WTC11 (cell line): ENCODE measurements at regions not wholly inside any gene's neighbourhood (a gene's known extent, or its start where the extent isn't known, plus 50 kb on each side); places are given as distances from the start of the nearest gene placed in this dataset.
"Not testable (repeated sequence)": the region's sequence is repeated elsewhere in the genome, so short reads cannot be mapped to it uniquely, and the experiment has no call there.

Experiments
- ATAC-seq: fragments of 200-7000 bp; cut with Tn5 transposase; 2 replicates; pipeline ENCODE4 v1.10.0; 2021; ENCODE audit warnings: mild to moderate bottlenecking, moderate library complexity
- CTCF ChIA-PET: fragments of 300-600 bp; sonication (Branson Sonifier 250); formaldehyde crosslinking; loops from one replicate; lab custom pipeline; 2021; ENCODE audit warnings: antibody characterized with exemption; lab: Charles Lee
- POLR2A ChIA-PET: fragments of 350-600 bp; sonication (Branson Sonifier 250); formaldehyde crosslinking; loops from one replicate; lab custom pipeline; 2021; ENCODE audit warnings: antibody characterized with exemption; lab: Charles Lee
- DNase-seq: peaks from one replicate; pipeline ENCODE4 v3.0.0; 2021; ENCODE audit warnings: low spot score
- H3K27ac Mint-ChIP-seq: 2 replicates; pipeline ENCODE4 v1.8.0; 2021; ENCODE audit warnings: mixed read lengths
- H3K27me3 Mint-ChIP-seq: 2 replicates; pipeline ENCODE4 v1.8.0; 2021; ENCODE audit warnings: low read depth, mild to moderate bottlenecking, moderate library complexity, mixed read lengths
- H3K36me3 Mint-ChIP-seq: 2 replicates; pipeline ENCODE4 v1.8.0; 2021; ENCODE audit warnings: mixed read lengths
- H3K4me1 Mint-ChIP-seq: 2 replicates; pipeline ENCODE4 v1.8.0; 2022; ENCODE audit warnings: mixed read lengths
- H3K4me3 Mint-ChIP-seq: 2 replicates; pipeline ENCODE4 v1.8.0; 2021; ENCODE audit warnings: mild to moderate bottlenecking, moderate library complexity, mixed read lengths
- H3K9me3 Mint-ChIP-seq: 2 replicates; pipeline ENCODE4 v1.8.0; 2021; ENCODE audit warnings: mixed read lengths
- ATF1 ChIP-seq: sonication (generic); formaldehyde crosslinking; IDR thresholded peaks from 2 replicates; pipeline ENCODE4 v1.8.1; 2023; ENCODE audit warnings: mild to moderate bottlenecking, moderate library complexity, missing genetic modification reagents
- ATF6 ChIP-seq: sonication (generic); formaldehyde crosslinking; IDR thresholded peaks from 2 replicates; pipeline ENCODE4 v1.8.1; 2023; ENCODE audit warnings: mild to moderate bottlenecking, missing genetic modification reagents
- CTCF ChIP-seq: fragments of 200-600 bp; IDR thresholded peaks from 2 replicates; pipeline ENCODE4 v1.8.0; 2022; ENCODE audit warnings: antibody characterized with exemption
- EMX1 ChIP-seq: fragments of 250-450 bp; sonication (Bioruptor Pico); IDR thresholded peaks from 2 replicates; pipeline ENCODE4 v1.8.0; 2021; ENCODE audit warnings: mild to moderate bottlenecking
- GRHL2 ChIP-seq: fragments of 250-450 bp; sonication (Bioruptor Pico); IDR thresholded peaks from 2 replicates; pipeline ENCODE4 v1.8.0; 2022; ENCODE audit warnings: mild to moderate bottlenecking, moderate library complexity; ENCODE audit not compliant: insufficient replicate concordance, severe bottlenecking
- HMGA2 ChIP-seq: fragments of 250-450 bp; sonication (Bioruptor Pico); IDR thresholded peaks from 2 replicates; pipeline ENCODE4 v1.4.0; 2021; ENCODE audit warnings: mild to moderate bottlenecking, moderate library complexity
- JAZF1 ChIP-seq: fragments of 250-450 bp; sonication (Bioruptor Pico); IDR thresholded peaks from 2 replicates; pipeline ENCODE4 v1.9.0; 2021; ENCODE audit warnings: moderate library complexity, mild to moderate bottlenecking, inconsistent platforms
- KAT7 ChIP-seq: sonication (generic); formaldehyde crosslinking; IDR thresholded peaks from 2 replicates; pipeline ENCODE4 v1.8.1; 2023; ENCODE audit warnings: missing genetic modification reagents, mild to moderate bottlenecking, borderline replicate concordance
- MYBL2 ChIP-seq: sonication (generic); formaldehyde crosslinking; IDR thresholded peaks from 2 replicates; pipeline ENCODE4 v1.8.1; 2023; ENCODE audit warnings: mild to moderate bottlenecking, moderate library complexity, missing genetic modification reagents
- OVOL2 ChIP-seq: fragments of 250-450 bp; sonication (Bioruptor Pico); IDR thresholded peaks from 2 replicates; pipeline ENCODE4 v1.9.0; 2021; ENCODE audit warnings: mild to moderate bottlenecking, borderline replicate concordance
- RORB ChIP-seq: fragments of 250-450 bp; sonication (Bioruptor Pico); IDR thresholded peaks from 2 replicates; pipeline ENCODE4 v1.9.0; 2021; ENCODE audit warnings: mild to moderate bottlenecking
- STAT6 ChIP-seq: sonication (generic); formaldehyde crosslinking; conservative IDR thresholded peaks from 2 replicates; pipeline ENCODE4 v1.8.1; 2023; ENCODE audit warnings: mild to moderate bottlenecking, low read depth, missing genetic modification reagents, moderate library complexity
- ZNF121 ChIP-seq: sonication (generic); formaldehyde crosslinking; IDR thresholded peaks from 2 replicates; pipeline ENCODE4 v1.8.0; 2023; ENCODE audit warnings: missing genetic modification reagents
- ZNF512 ChIP-seq: sonication (generic); formaldehyde crosslinking; IDR thresholded peaks from 2 replicates; pipeline ENCODE4 v1.8.1; 2022; ENCODE audit warnings: missing genetic modification reagents, borderline replicate concordance
- ZNF671 ChIP-seq: fragments of 250-450 bp; sonication (Bioruptor Pico); IDR thresholded peaks from 2 replicates; pipeline ENCODE4 v1.8.0; 2021; ENCODE audit warnings: mild to moderate bottlenecking
- TF ChIP-seq, protein P1 (sequence below): fragments of 250-450 bp; sonication (Bioruptor Pico); IDR thresholded peaks from 2 replicates; pipeline ENCODE4 v1.8.0; 2021; ENCODE audit warnings: mild to moderate bottlenecking
- TF ChIP-seq, protein P2 (sequence below): fragments of 250-450 bp; sonication (Bioruptor Pico); IDR thresholded peaks from 2 replicates; pipeline ENCODE4 v1.9.0; 2021; ENCODE audit warnings: moderate library complexity, mild to moderate bottlenecking, inconsistent platforms, borderline replicate concordance
- TF ChIP-seq, protein P3 (sequence below): sonication (generic); formaldehyde crosslinking; IDR thresholded peaks from 2 replicates; pipeline ENCODE4 v1.8.1; 2023; ENCODE audit warnings: mild to moderate bottlenecking, missing genetic modification reagents, moderate library complexity

DNA sequence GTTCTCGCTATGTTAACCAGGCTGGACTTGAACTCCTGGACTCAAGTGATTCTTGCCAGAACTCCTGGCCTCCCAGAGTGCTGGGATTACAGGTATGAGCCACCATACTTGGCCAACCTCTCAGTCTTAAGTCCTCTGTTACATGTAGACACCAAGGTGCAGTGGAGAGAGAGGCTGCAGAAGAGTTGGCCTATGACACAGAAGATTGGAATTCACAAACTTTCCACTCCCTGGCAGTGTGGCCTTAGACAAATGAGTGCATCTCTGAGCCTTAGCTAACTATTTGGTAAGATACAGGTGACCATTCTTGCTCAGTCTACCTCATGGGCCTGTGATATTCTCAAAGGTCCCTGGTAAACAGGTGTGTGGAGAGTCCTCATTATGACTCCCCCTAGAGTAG lies 159.7 kb downstream of the MYCN start (continued):
- TF ChIP-seq STAT6 (CRISPR knock-in tag) (no peak), CTCF (no peak), ZNF512 (CRISPR knock-in tag) (no peak)
- TF ChIP-seq, protein P1, sequence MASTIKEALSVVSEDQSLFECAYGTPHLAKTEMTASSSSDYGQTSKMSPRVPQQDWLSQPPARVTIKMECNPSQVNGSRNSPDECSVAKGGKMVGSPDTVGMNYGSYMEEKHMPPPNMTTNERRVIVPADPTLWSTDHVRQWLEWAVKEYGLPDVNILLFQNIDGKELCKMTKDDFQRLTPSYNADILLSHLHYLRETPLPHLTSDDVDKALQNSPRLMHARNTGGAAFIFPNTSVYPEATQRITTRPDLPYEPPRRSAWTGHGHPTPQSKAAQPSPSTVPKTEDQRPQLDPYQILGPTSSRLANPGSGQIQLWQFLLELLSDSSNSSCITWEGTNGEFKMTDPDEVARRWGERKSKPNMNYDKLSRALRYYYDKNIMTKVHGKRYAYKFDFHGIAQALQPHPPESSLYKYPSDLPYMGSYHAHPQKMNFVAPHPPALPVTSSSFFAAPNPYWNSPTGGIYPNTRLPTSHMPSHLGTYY = no peak

DNA sequence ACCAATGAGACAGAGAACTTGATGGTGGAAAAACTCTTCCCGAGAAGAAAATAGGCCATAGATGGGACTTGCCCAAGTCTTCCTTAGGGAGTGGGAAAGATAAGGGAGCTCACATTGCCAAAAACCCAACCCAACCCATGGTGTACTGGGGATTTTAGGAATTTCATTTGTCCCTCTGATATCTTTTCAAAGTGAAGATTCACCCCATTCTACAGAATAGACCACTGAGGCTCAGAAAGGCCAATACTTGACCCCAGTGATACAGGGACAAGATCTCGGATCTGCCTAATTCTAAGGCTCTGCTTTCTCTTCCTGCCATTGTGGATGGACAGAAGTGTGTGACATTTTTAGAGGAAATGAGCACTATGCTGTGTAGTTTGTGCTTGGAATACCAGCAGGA lies 159.0 kb downstream of the MYCN start:
- Mint-ChIP-seq H3K27ac (no peak overlapping the region), H3K9me3 (no peaks in the 10 kb centered on the region), H3K4me1 (peaks cover 56% of the 10 kb centered on the region), H3K27me3 (no peaks in the 10 kb centered on the region), H3K4me3 (no peak overlapping the region), H3K36me3 (no peaks in the 10 kb centered on the region)
- ATAC-seq = no peak
- DNase-seq = no peak
- ChIA-PET POLR2A (no interaction called here), CTCF (no interaction called here)
- TF ChIP-seq HMGA2 (CRISPR knock-in tag) (no peak), GRHL2 (CRISPR knock-in tag) (no peak), EMX1 (CRISPR knock-in tag) (no peak), ATF6 (no peak), MYBL2 (CRISPR knock-in tag) (no peak), OVOL2 (no peak)
- TF ChIP-seq, protein P2, sequence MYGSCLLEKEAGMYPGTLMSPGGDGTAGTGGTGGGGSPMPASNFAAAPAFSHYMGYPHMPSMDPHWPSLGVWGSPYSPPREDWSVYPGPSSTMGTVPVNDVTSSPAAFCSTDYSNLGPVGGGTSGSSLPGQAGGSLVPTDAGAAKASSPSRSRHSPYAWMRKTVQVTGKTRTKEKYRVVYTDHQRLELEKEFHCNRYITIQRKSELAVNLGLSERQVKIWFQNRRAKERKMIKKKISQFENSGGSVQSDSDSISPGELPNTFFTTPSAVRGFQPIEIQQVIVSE (CRISPR knock-in tag) = no peak

- Mint-ChIP-seq H3K36me3 (no peaks in the 10 kb centered on the region), H3K4me3 (no peak overlapping the region)
- POLR2A ChIA-PET = no interaction called here
- TF ChIP-seq KAT7 (CRISPR knock-in tag) (no peak), ZNF121 (CRISPR knock-in tag) (no peak), RORB (no peak), ZNF671 (CRISPR knock-in tag) (no peak), JAZF1 (CRISPR knock-in tag) (no peak), ATF1 (CRISPR knock-in tag) (no peak)
- TF ChIP-seq, protein P3, sequence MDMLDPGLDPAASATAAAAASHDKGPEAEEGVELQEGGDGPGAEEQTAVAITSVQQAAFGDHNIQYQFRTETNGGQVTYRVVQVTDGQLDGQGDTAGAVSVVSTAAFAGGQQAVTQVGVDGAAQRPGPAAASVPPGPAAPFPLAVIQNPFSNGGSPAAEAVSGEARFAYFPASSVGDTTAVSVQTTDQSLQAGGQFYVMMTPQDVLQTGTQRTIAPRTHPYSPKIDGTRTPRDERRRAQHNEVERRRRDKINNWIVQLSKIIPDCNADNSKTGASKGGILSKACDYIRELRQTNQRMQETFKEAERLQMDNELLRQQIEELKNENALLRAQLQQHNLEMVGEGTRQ (CRISPR knock-in tag) = no peak
- TF ChIP-seq, all 79 proteins: peak for 0
- Mint-ChIP-seq H3K4me1 (peaks cover 41% of the 10 kb centered on the region), H3K27ac (no peak overlapping the region), H3K27me3 (no peaks in the 10 kb centered on the region), H3K9me3 (no peaks in the 10 kb centered on the region)
- DNase-seq = no peak
- CTCF ChIA-PET = no interaction called here
- no peak for ATAC-seq
Observed at GRCh38 chr2:16096962-16097361, 156.6 kb downstream of the MYCN start.

DNA sequence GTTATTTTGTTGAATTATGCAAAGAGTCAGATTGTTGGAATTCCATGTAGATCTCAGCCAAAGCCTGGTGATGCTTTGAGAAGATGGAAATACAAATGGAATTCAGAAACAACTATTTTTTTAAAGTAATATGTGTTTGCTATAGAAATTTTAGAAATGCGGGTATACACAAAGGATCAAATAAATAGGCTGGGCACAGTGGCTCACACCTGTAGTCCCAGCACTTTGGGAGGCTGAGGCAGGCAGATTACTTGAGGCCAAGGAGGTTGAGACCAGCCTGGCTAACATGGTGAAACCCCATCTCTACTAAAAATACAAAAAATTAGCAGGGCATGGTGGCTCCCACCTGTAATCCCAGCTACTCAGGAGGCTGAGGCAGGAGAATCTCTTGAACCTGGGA lies 155.1 kb downstream of the MYCN start:
- H3K9me3 Mint-ChIP-seq, H3K4me3 Mint-ChIP-seq, H3K27me3 Mint-ChIP-seq, POLR2A ChIA-PET, DNase-seq, H3K36me3 Mint-ChIP-seq, H3K27ac Mint-ChIP-seq, ATAC-seq: not testable (repeated sequence)
- CTCF ChIA-PET = interaction anchor here (0.6 to 0.7 kb wide), 3 partner anchors 55 to 397 kb away, joined by 3 to 5 read pairs (median 3); no protein-coding TSS in a partner anchor
- peaks cover 26% of the 10 kb centered on the region for H3K4me1 Mint-ChIP-seq
